H1 (cell line): ENCODE measurements at regions not wholly inside any gene's neighbourhood (a gene's known extent, or its start where the extent isn't known, plus 50 kb on each side); places are given as distances from the start of the nearest gene placed in this dataset.

ENCODE experiments used
- BCL11A ChIP-seq, 2 experiments: IDR thresholded peaks; one replicate each; pipeline ENCODE4 v1.6.1; 2011; ENCODE audit warnings: low read depth in 2 of 2, low read length in 2 of 2, mild to moderate bottlenecking in 2 of 2
- CHD7 ChIP-seq: fragments of 300-600 bp; sonication (generic); IDR thresholded peaks from 2 replicates; pipeline ENCODE4 v1.7.1; 2012; ENCODE audit warnings: low read length, moderate library complexity, mild to moderate bottlenecking, inconsistent platforms; ENCODE audit not compliant: insufficient replicate concordance
- CTCF ChIP-seq, 3 experiments: IDR thresholded peaks; 1 replicate in 2 of 3; 2 replicates in 1 of 3; pipeline versions ENCODE4 v1.5.1 to v1.6.1; 2011; ENCODE audit warnings: low read length in 3 of 3, mild to moderate bottlenecking in 3 of 3, inconsistent platforms in 2 of 3, low read depth in 1 of 3, moderate library complexity in 1 of 3; ENCODE audit not compliant: insufficient read depth in 1 of 3; ENCODE audit errors: control extremely low read depth in 1 of 3
- KDM5A ChIP-seq: fragments of 200-600 bp; IDR thresholded peaks from 2 replicates; pipeline ENCODE4 v1.7.1; 2012; ENCODE audit warnings: mild to moderate bottlenecking, low read length, inconsistent platforms, mixed read lengths
- SAP30 ChIP-seq: fragments of 300-600 bp; sonication (generic); IDR thresholded peaks from 2 replicates; pipeline ENCODE4 v1.7.1; 2012; ENCODE audit warnings: low read length, moderate library complexity, mild to moderate bottlenecking, inconsistent platforms; ENCODE audit not compliant: insufficient read depth, insufficient replicate concordance
- SIX5 ChIP-seq: IDR thresholded peaks from 2 replicates; pipeline ENCODE4 v1.6.1; 2011; ENCODE audit warnings: mild to moderate bottlenecking, low read depth, low read length
- TAF1 ChIP-seq: IDR thresholded peaks from 2 replicates; pipeline ENCODE4 v1.6.1; 2011; ENCODE audit warnings: mild to moderate bottlenecking, low read depth, low read length
- USF2 ChIP-seq: IDR thresholded peaks from 2 replicates; pipeline ENCODE4 v1.6.1; 2011; ENCODE audit warnings: low read length, improper control_type of control experiment
- YY1 ChIP-seq: IDR thresholded peaks from 2 replicates; pipeline ENCODE4 v1.6.1; 2011; ENCODE audit warnings: low read depth, mild to moderate bottlenecking, low read length

- TF ChIP-seq CHD7, result no peak
- no peak for TF ChIP-seq TAF1
- no peak for TF ChIP-seq BCL11A (IDR thresholded peaks at IDR 0.05; ENCODE audit: low read depth in 2 of 2, low read length in 2 of 2)
- TF ChIP-seq SIX5, result no peak
- no peak for TF ChIP-seq CTCF (IDR thresholded peaks at IDR 0.05; ENCODE audit: control extremely low read depth in 1 of 3, insufficient read depth in 1 of 3, low read depth in 1 of 3, low read length in 3 of 3)
- TF ChIP-seq SAP30, result no peak
- TF ChIP-seq USF2, result no peak
- no peak for TF ChIP-seq KDM5A
- no peak for TF ChIP-seq YY1
These were observed 164.0 kb upstream of the TRAM1L1 start (continued) for GRCh38 chr4:117249333-117249732.
